ENCODE measurements at regions not wholly inside any gene's neighbourhood (a gene's known extent, or its start where the extent isn't known, plus 50 kb on each side); places are given as distances from the start of the nearest gene placed in this dataset.

GRCh38 chr11:109796253-109796652 lies 296.9 kb upstream of the ZC3H12C start:
- DNase-seq (ENCODE audit: low read depth): no peak
- TF ChIP-seq CTCF (IDR thresholded peaks at IDR 0.05; ENCODE audit: insufficient read depth, low read depth, low read length): no peak

GRCh38 chr11:109798521-109798920 lies 294.7 kb upstream of the ZC3H12C start:
- H3K4me3 ChIP-seq (ENCODE audit: low read depth, low read length): no peak overlapping the region
- peak; percentile 3 for DNase-seq (ENCODE audit: low read depth)
- TF ChIP-seq CTCF (IDR thresholded peaks at IDR 0.05; ENCODE audit: insufficient read depth, low read depth, low read length): no peak

More at GRCh38 chr11:109796253-109796652, 296.9 kb upstream of the ZC3H12C start:
- H3K4me3 ChIP-seq (ENCODE audit: low read depth, low read length): no peak overlapping the region

GRCh38 chr11:109799604-109800003 lies 293.6 kb upstream of the ZC3H12C start:
- DNase-seq (ENCODE audit: low read depth): no peak
- no peak for TF ChIP-seq CTCF (IDR thresholded peaks at IDR 0.05; ENCODE audit: insufficient read depth, low read depth, low read length)
- no peak overlapping the region for H3K4me3 ChIP-seq (ENCODE audit: low read depth, low read length)

GRCh38 chr11:109804911-109805310 lies 288.3 kb upstream of the ZC3H12C start:
- no peak for TF ChIP-seq CTCF (IDR thresholded peaks at IDR 0.05; ENCODE audit: insufficient read depth, low read depth, low read length)
- no peak overlapping the region for H3K4me3 ChIP-seq (ENCODE audit: low read depth, low read length)
- no peak for DNase-seq (ENCODE audit: low read depth)

- DNase-seq (ENCODE audit: low read depth): no peak
- H3K4me3 ChIP-seq (ENCODE audit: low read depth, low read length): no peak overlapping the region
- no peak for TF ChIP-seq CTCF (IDR thresholded peaks at IDR 0.05; ENCODE audit: insufficient read depth, low read depth, low read length)
Observed at GRCh38 chr11:109806205-109806604, 287.0 kb upstream of the ZC3H12C start.

GRCh38 chr11:109808569-109808968 lies 284.6 kb upstream of the ZC3H12C start:
- DNase-seq (ENCODE audit: low read depth): peak; percentile 12
- no peak overlapping the region for H3K4me3 ChIP-seq (ENCODE audit: low read depth, low read length)
- no peak for TF ChIP-seq CTCF (IDR thresholded peaks at IDR 0.05; ENCODE audit: insufficient read depth, low read depth, low read length)

- no peak for TF ChIP-seq CTCF (IDR thresholded peaks at IDR 0.05; ENCODE audit: insufficient read depth, low read depth, low read length)
- DNase-seq (ENCODE audit: low read depth): no peak
- H3K4me3 ChIP-seq (ENCODE audit: low read depth, low read length): no peak overlapping the region
Observed at GRCh38 chr11:109814824-109815223, 278.4 kb upstream of the ZC3H12C start.

Measured in fibroblast of villous mesenchyme (primary cell).